ENCODE measurements at regions not wholly inside any gene's neighbourhood (a gene's known extent, or its start where the extent isn't known, plus 50 kb on each side); places are given as distances from the start of the nearest gene placed in this dataset.

GRCh38 chr1:29444081-29444715, 207.9 kb downstream of the PTPRU start:
- no peak for TF ChIP-seq CTCF (IDR thresholded peaks at IDR 0.05; ENCODE audit: control extremely low read depth, extremely low read depth)
- no peaks in the 10 kb centered on the region for H3K36me3 ChIP-seq (ENCODE audit: control insufficient read depth in 4 of 4, insufficient read depth in 4 of 4, low read length in 4 of 4)
- 78% methylated on average over 8 of the region's 8 CpGs for WGBS, 2 donors
- no peak overlapping the region for H3K4me3 ChIP-seq
- no peaks in the 10 kb centered on the region for H3K27me3 ChIP-seq (ENCODE audit: control insufficient read depth in 3 of 3, insufficient read depth in 3 of 3, low read length in 2 of 3)
- H3K9ac ChIP-seq (ENCODE audit: insufficient read depth in 1 of 2, low read length in 2 of 2), result no peak overlapping the region
- peaks cover 0 to 5% (median 0%) of the 10 kb centered on the region in 5 donors for H3K4me1 ChIP-seq (ENCODE audit: control insufficient read depth in 5 of 5, insufficient read depth in 5 of 5, low read length in 5 of 5)
- ATAC-seq (ENCODE audit: insufficient read depth, low FRiP score) (no peak), DNase-seq (no peak)
- H3K9me3 ChIP-seq (ENCODE audit: control insufficient read depth in 4 of 4, insufficient read depth in 3 of 4, low read length in 3 of 4), result no peaks in the 10 kb centered on the region
- no peak overlapping the region for H3K27ac ChIP-seq (ENCODE audit: low read depth in 1 of 2, low read length in 1 of 2)

- no peak overlapping the region for H3K9ac ChIP-seq (ENCODE audit: insufficient read depth in 1 of 2, low read length in 2 of 2)
- no peaks in the 10 kb centered on the region for H3K9me3 ChIP-seq (ENCODE audit: control insufficient read depth in 4 of 4, insufficient read depth in 3 of 4, low read length in 3 of 4)
- WGBS, 2 donors, result 74 to 82% methylated on average over 10 of the region's 10 CpGs
- no peak overlapping the region for H3K4me3 ChIP-seq
- H3K36me3 ChIP-seq (ENCODE audit: control insufficient read depth in 4 of 4, insufficient read depth in 4 of 4, low read length in 4 of 4), result no peaks in the 10 kb centered on the region
- no peaks in the 10 kb centered on the region for H3K27me3 ChIP-seq (ENCODE audit: control insufficient read depth in 3 of 3, insufficient read depth in 3 of 3, low read length in 2 of 3)
- H3K4me1 ChIP-seq (ENCODE audit: control insufficient read depth in 5 of 5, insufficient read depth in 5 of 5, low read length in 5 of 5), result peaks cover 0 to 5% (median 0%) of the 10 kb centered on the region in 5 donors
- no peak overlapping the region for H3K27ac ChIP-seq (ENCODE audit: low read depth in 1 of 2, low read length in 1 of 2)
- DNase-seq (no peak), ATAC-seq (ENCODE audit: insufficient read depth, low FRiP score) (no peak)
- TF ChIP-seq CTCF (IDR thresholded peaks at IDR 0.05; ENCODE audit: control extremely low read depth, extremely low read depth), result no peak
Observed at GRCh38 chr1:29441916-29442668, 205.8 kb downstream of the PTPRU start.

- Histone ChIP-seq H3K4me3 (no peak overlapping the region), H3K4me1 (ENCODE audit: control insufficient read depth in 5 of 5, insufficient read depth in 5 of 5, low read length in 5 of 5) (peaks cover 0 to 5% (median 0%) of the 10 kb centered on the region in 5 donors), H3K9me3 (ENCODE audit: control insufficient read depth in 4 of 4, insufficient read depth in 3 of 4, low read length in 3 of 4) (no peaks in the 10 kb centered on the region), H3K27me3 (ENCODE audit: control insufficient read depth in 3 of 3, insufficient read depth in 3 of 3, low read length in 2 of 3) (no peaks in the 10 kb centered on the region), H3K27ac (ENCODE audit: low read depth in 1 of 2, low read length in 1 of 2) (no peak overlapping the region), H3K36me3 (ENCODE audit: control insufficient read depth in 4 of 4, insufficient read depth in 4 of 4, low read length in 4 of 4) (no peaks in the 10 kb centered on the region), H3K9ac (ENCODE audit: insufficient read depth in 1 of 2, low read length in 2 of 2) (no peak overlapping the region)
- DNase-seq (no peak), ATAC-seq (ENCODE audit: insufficient read depth, low FRiP score) (no peak)
- TF ChIP-seq CTCF (IDR thresholded peaks at IDR 0.05; ENCODE audit: control extremely low read depth, extremely low read depth), result no peak
- 66 to 74% methylated on average over 7 of the region's 7 CpGs for WGBS, 2 donors
Observed at GRCh38 chr1:29439615-29440014, 203.3 kb downstream of the PTPRU start.
